ENCODE measurements at regions not wholly inside any gene's neighbourhood (a gene's known extent, or its start where the extent isn't known, plus 50 kb on each side); places are given as distances from the start of the nearest gene placed in this dataset.

- POLR2A ChIA-PET = no interaction called here
- DNase-seq (ENCODE audit: unreplicated experiment) = no peak
- no peaks in the 10 kb centered on the region for H3K36me3 Mint-ChIP-seq (ENCODE audit: insufficient read depth, unreplicated experiment)
- no peak overlapping the region for H3K27ac Mint-ChIP-seq (ENCODE audit: low read depth, unreplicated experiment)
- no peak for TF ChIP-seq CTCF (IDR thresholded peaks at IDR 0.05; ENCODE audit: unreplicated experiment)
- intact Hi-C loops (cut with micrococcal nuclease) = no loop called here
- H3K9me3 Mint-ChIP-seq (ENCODE audit: unreplicated experiment) = no peaks in the 10 kb centered on the region
- no peak overlapping the region for H3K4me3 Mint-ChIP-seq (ENCODE audit: unreplicated experiment)
- CTCF ChIA-PET = no interaction called here
- no TSS peak for BruUV-seq (replicated peaks)
- H3K4me1 Mint-ChIP-seq (ENCODE audit: insufficient read depth, unreplicated experiment) = no peaks in the 10 kb centered on the region
- H3K27me3 Mint-ChIP-seq (ENCODE audit: insufficient read depth, unreplicated experiment) = no peaks in the 10 kb centered on the region
These were observed 90.1 kb downstream of the INHBA start for GRCh38 chr7:41612798-41613197.

GRCh38 chr7:41612386-41612785 is 90.5 kb downstream of the INHBA start:
- H3K27ac Mint-ChIP-seq (ENCODE audit: low read depth, unreplicated experiment) = no peak overlapping the region
- TF ChIP-seq CTCF (IDR thresholded peaks at IDR 0.05; ENCODE audit: unreplicated experiment) = no peak
- no peak overlapping the region for H3K4me3 Mint-ChIP-seq (ENCODE audit: unreplicated experiment)
- H3K27me3 Mint-ChIP-seq (ENCODE audit: insufficient read depth, unreplicated experiment) = no peaks in the 10 kb centered on the region
- BruUV-seq (replicated peaks) = no TSS peak
- DNase-seq (ENCODE audit: unreplicated experiment) = no peak
- no peaks in the 10 kb centered on the region for H3K36me3 Mint-ChIP-seq (ENCODE audit: insufficient read depth, unreplicated experiment)
- no peaks in the 10 kb centered on the region for H3K4me1 Mint-ChIP-seq (ENCODE audit: insufficient read depth, unreplicated experiment)
- intact Hi-C loops (cut with micrococcal nuclease) = no loop called here
- CTCF ChIA-PET = interaction anchor here (0.5 kb wide), 1 partner anchor 34 kb away, joined by 3 read pairs; no protein-coding TSS in a partner anchor
- POLR2A ChIA-PET = no interaction called here
- no peaks in the 10 kb centered on the region for H3K9me3 Mint-ChIP-seq (ENCODE audit: unreplicated experiment)

- no peak overlapping the region for H3K27ac Mint-ChIP-seq (ENCODE audit: low read depth, unreplicated experiment)
- no peaks in the 10 kb centered on the region for H3K36me3 Mint-ChIP-seq (ENCODE audit: insufficient read depth, unreplicated experiment)
- no peak for TF ChIP-seq CTCF (IDR thresholded peaks at IDR 0.05; ENCODE audit: unreplicated experiment)
- H3K9me3 Mint-ChIP-seq (ENCODE audit: unreplicated experiment) = no peaks in the 10 kb centered on the region
- no peaks in the 10 kb centered on the region for H3K27me3 Mint-ChIP-seq (ENCODE audit: insufficient read depth, unreplicated experiment)
- DNase-seq (ENCODE audit: unreplicated experiment) = no peak
- no TSS peak for BruUV-seq (replicated peaks)
- ChIA-PET POLR2A (interaction anchor here (0.7 kb wide), 1 partner anchor 47 kb away, joined by 3 read pairs; no protein-coding TSS in a partner anchor), CTCF (no interaction called here)
- H3K4me3 Mint-ChIP-seq (ENCODE audit: unreplicated experiment) = no peak overlapping the region
- intact Hi-C loops (cut with micrococcal nuclease) = no loop called here
- H3K4me1 Mint-ChIP-seq (ENCODE audit: insufficient read depth, unreplicated experiment) = no peaks in the 10 kb centered on the region
These were observed 94.4 kb downstream of the INHBA start for GRCh38 chr7:41608447-41608846.

- no TSS peak for BruUV-seq (replicated peaks)
- Mint-ChIP-seq H3K36me3 (ENCODE audit: insufficient read depth, unreplicated experiment) (no peaks in the 10 kb centered on the region), H3K9me3 (ENCODE audit: unreplicated experiment) (no peaks in the 10 kb centered on the region), H3K27ac (ENCODE audit: low read depth, unreplicated experiment) (no peak overlapping the region), H3K4me1 (ENCODE audit: insufficient read depth, unreplicated experiment) (no peaks in the 10 kb centered on the region), H3K4me3 (ENCODE audit: unreplicated experiment) (no peak overlapping the region), H3K27me3 (ENCODE audit: insufficient read depth, unreplicated experiment) (no peaks in the 10 kb centered on the region)
- POLR2A ChIA-PET = no interaction called here
- intact Hi-C loops (cut with micrococcal nuclease) = no loop called here
- TF ChIP-seq CTCF (IDR thresholded peaks at IDR 0.05; ENCODE audit: unreplicated experiment) = no peak
- DNase-seq (ENCODE audit: unreplicated experiment) = no peak
- CTCF ChIA-PET = interaction anchor here (0.5 to 0.7 kb wide), 2 partner anchors 19 to 29 kb away, joined by 3 read pairs; no protein-coding TSS in a partner anchor
These were observed 98.9 kb downstream of the INHBA start for GRCh38 chr7:41603985-41604384.

All from MCF 10A (cell line).